Fibroblast of peridontal ligament (primary cell): ENCODE measurements at regions not wholly inside any gene's neighbourhood (a gene's known extent, or its start where the extent isn't known, plus 50 kb on each side); places are given as distances from the start of the nearest gene placed in this dataset.
"Not testable (repeated sequence)": the region's sequence is repeated elsewhere in the genome, so short reads cannot be mapped to it uniquely, and the experiment has no call there.

Experiments used
- DNase-seq: peaks from one replicate; pipeline ENCODE4 v3.0.0-alpha.2; 2010; ENCODE audit errors: extremely low read depth

- peak; percentile 39 for DNase-seq
These were observed 690.9 kb upstream of the FBXO33 start for GRCh38 chr14:40122968-40123648.

DNA sequence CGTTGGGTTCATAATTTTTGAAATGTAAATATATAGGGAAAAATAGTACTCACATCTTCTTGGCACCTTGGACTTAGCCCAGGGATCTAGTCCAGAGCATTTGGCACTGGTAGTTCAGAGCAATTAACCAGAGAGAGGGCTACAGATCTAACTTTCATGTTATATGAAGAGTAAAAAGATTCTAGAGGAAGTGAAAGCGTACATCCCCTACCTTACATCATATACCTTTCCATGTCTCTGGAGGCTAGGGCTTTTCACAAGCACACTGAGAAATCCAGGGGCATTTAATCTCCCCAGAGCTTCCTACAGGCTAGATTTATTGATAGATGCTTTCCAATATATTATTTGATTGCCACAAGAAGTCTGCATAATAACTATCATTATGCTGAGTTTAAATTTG is 687.5 kb upstream of the FBXO33 start:
- DNase-seq: no peak

- DNase-seq: no peak
These were observed 687.1 kb upstream of the FBXO33 start for GRCh38 chr14:40119321-40119720.

DNA sequence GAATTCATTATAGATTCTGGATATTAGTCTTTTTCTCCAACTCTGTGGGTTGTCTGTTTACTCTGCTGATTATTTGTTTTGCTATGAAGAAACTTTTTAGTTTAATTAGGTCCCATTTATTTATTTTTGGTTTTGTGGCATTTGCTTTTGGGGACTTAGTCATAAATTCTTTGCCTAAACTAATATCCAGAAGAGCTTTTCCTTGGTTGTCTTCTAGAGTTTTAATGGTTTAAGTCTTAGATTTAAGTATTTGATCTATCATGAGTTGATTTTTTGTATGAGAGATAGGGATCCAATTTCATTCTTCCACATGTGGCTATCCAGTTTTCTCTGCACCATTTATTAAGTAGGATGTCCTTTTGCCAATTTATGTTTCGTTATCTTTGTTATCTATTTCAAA is 683.4 kb upstream of the FBXO33 start:
- no peak for DNase-seq

DNA sequence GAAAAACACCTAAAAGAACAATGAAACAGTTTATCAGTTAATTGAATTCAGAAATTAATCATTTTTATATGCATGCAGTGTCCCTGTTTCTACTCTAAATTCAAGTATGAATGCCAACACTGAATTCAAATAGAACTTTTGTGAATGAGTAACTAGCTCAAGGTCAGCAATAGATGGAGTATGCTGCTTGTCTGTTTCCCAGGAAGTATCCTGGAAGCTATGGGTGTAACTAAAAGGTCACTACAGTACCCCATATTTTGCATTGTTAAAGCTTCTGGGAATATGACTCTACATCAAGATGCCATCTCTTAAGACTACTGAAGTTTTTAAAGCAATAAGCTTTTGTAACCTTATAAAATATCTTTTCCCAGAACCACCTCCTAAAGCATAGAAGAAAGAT is 681.4 kb upstream of the FBXO33 start:
- DNase-seq: no peak

DNA sequence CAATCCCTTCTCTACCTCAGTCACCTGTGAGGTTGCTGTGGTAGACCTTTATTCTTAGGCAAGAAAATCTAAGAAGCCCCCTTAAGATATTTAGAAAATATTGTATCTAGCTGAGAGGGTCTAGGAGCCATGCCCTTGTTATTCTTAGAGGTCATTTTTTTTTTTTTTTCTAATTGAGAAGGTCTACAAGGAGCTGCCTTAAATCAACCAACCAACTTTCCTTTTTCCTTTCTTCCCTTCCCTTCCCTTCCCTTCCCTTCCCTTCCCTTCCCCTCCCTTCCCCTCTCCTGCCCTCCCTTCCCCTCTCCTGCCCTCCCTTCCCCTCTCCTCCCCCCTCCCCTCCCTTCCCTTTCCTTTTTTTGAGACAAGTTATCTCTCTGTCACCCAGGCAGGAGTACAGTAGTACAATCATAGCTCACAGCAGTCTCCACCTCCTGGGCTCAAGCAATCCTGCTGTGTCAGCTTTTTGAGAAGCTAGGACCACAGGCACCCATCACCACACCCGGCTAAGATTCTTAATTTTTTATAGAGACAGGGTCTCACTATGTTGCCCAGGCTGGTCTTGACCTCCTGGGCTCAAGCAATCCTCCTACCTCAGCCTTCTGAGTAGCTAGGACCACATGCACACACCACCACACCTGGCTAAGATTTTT is 668.4 kb upstream of the FBXO33 start:
- no peak for DNase-seq

DNA sequence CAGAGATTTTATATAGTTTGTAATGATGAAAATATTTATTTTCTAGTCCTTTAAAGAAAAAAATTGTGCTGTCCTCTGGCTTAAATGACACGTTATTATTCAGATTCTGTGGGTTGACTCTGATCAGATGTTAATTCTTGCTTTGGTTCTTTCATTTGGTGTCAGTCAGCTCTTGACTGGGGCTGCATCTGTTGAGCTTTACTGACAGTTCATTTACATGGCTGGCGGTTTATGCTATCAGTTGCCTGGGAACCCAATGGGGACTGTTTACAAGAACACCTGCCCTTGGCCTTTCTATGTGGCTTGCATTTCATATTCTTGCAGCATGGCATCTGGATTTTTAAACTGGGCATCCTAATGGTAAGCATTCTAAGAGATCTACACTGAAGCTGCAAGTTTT is 667.1 kb upstream of the FBXO33 start:
- no peak for DNase-seq

GRCh38 chr14:40098468-40098867 is 666.2 kb upstream of the FBXO33 start:
- no peak for DNase-seq

DNA sequence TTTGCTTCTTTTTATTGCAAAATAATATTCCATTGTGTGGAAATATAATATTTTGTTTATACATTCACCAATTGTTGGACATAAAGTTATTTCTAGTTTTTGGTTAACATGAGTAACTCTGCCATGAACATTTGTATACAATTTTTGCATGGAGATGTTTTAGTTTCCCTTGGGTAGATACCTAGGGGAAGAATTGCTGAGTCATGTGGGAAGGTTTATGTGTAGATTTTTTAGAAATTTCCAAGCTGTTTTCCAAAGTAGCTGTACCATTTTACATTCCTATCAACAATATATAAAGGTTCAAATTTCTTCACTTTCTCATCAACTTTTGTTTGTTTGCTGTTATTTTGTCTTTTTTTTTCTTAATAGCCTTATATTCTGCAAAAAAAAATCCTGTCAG is 664.7 kb upstream of the FBXO33 start:
- no peak for DNase-seq

- no peak for DNase-seq
These were observed 661.6 kb upstream of the FBXO33 start for GRCh38 chr14:40093800-40094199.

DNA sequence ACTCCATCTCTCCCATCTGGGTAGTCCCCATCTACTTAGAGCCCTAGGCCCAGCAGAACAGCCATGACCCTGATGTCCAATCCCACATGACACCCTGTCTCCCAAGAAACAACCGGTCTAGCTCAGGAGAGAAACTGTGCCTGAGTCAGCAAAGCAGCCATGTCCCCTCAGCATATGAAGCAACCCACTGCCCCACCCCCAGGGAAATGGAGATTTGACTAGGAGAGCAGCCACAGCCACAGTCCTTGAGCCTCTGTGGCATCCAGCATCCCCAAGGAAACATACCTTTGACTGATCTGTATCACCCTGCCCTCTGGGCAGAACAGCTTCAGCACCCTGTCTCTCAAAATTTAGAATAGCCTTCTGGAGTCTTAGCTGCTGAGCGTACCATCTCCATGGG is 641.9 kb upstream of the FBXO33 start:
- DNase-seq: no peak

DNA sequence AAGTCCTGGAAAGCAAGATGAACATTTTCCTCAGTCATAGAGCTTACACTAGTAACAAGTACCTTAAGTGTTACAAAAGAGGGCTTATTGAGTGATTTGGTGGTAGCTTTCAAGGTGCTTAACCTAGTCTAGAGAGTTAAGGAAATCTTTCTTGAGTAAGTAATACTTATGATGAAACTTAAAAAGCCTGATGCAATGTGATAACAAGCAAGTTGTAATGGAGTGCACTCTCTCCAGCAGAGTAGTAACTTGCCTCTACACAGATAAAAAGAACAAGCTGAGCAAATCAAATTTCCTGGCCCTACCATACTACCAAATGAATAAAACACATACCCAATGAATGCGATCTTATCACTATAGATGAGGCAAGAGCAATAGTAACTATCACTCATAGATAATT is 639.9 kb upstream of the FBXO33 start:
- DNase-seq: no peak

DNA sequence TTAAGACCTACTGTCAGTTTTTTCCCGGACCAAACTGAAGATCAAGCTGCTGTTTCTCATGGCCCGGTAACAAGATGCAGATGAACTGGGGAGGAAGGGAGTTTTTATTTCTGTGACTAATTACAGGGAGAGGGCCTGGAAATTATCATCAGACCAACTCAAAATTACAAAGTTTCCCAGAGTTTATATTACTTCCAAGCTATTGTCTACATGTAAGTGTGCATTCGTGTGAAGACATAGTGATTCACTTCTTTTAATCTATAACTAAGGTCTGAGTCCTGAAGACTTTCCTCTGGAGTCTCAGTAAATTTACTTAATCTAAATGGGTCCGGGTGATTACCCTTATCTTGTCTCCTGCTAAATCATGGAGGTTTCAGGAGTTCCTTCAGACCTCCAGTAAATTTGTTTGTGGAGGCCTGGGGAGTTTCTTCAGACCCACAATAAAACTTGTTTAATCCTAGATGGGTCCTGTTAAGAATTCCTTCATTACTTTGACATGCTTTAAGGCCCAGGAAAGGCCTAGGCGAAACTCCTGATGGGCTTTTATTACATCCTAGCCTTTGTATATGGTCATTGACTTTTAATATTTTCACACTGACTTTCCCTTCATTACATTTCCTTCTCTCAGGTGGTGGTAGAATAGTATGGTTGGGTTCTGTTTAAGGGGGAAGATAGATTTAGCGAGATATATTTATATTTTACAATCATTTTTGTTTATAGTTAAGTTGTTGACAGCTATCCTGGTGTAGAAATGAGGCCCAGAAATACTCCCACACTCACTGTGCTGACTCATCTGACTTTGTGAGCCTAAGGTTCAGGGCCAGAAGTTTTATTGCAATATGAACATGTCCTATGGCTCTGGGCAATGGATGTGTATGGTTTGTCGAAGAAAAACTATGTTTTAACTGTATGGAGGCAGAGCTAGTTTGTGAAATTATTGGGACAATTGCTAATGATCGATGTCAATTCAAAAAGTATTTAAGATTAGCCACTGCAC is 627.0 kb upstream of the FBXO33 start:
- DNase-seq: no peak

DNA sequence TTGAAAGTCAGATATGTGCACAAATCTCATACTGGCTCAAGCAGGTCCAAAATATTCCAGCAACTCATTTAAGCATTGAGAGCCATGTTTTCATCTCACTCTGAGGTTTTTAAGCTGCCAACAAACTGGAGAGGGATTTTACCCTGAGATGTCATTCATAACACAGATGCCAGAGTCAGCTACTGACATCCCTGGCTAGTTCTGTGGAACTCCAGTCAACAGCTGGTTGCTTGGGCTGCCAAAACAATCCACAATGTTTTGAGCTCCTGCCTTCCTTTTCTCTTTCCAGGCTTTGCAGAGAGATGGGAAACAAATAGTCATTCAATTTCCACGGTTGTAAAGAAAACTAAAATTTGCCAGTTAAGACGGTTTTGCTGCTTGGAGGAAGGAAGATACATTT is 621.2 kb upstream of the FBXO33 start:
- no peak for DNase-seq

- DNase-seq: no peak
These were observed 596.8 kb upstream of the FBXO33 start for GRCh38 chr14:40028991-40029390.

GRCh38 chr14:40025101-40025500 is 592.9 kb upstream of the FBXO33 start:
- no peak for DNase-seq

DNA sequence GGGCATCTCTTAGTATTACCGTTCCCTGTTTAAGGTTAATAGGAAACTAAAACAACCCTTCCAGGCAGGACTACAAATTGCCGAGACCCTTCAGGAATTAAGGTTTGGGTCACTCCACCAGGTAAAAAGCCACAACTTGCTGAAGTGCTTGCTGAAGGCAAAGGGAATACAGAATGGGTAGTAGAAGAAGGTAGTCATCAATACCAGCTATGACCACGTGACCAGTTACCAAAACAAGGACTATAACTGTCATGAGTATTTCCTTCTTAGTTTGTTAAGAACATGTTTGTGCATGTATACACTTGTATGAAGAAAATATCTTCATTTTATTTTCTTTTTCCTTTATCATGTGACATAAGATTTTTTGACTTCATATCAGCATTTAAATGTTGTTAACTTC is 578.7 kb upstream of the FBXO33 start:
- no peak for DNase-seq

GRCh38 chr14:40009771-40010170 is 577.5 kb upstream of the FBXO33 start:
- DNase-seq: no peak

- DNase-seq: not testable (repeated sequence)
These were observed 576.1 kb upstream of the FBXO33 start for GRCh38 chr14:40008345-40008744.

DNA sequence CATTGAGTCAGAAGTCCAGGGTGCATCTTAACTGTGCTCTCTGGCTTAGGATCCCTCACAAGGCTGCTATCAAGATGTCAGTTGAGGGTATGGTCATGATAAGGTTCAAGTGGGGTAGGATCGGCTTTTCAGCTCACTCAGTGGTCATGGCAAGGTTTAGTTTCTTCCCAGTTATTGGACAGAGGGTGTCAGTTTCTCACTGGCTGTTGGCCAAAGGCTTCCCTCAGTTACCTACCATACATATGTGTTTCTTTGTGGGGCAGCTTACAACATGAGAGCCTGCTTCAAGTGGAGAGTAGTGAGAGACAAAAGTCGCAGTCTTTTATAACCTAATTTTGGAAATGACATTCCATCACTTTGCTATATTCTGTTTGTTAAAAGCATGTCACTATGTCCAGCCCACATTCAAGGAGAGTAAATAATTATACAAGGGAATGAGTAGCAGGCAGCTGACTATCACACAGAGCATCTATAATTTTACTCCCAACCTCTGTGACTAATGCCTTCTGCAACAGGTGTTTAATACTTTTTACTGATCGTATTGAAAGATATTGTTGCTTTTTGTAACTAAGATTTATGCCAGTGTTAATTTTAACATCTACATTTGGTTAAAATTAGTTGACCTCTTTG is 572.8 kb upstream of the FBXO33 start:
- no peak for DNase-seq

DNA sequence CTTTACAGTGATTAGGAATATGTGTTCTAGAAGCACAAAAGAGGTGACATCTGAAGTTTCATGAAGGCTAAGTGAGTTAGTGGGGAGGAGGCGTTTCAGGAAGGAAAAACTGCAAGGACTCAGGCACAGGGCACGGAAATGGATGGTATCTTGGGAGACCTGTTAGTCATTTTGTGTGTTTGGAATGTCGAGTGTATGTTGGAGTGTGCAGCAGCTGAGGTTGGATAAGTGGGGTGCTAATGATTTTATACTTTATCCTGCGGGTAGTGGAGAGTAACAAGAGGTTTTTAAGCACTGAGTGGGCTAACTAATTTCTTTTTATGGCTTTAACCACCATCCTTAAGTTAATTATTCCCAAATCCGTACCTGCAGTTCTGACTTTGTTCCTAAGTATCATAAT is 571.5 kb upstream of the FBXO33 start:
- no peak for DNase-seq

GRCh38 chr14:39998854-39999253 is 566.6 kb upstream of the FBXO33 start:
- no peak for DNase-seq
